Liver (tissue), 8 donors: ENCODE measurements at regions not wholly inside any gene's neighbourhood (a gene's known extent, or its start where the extent isn't known, plus 50 kb on each side); places are given as distances from the start of the nearest gene placed in this dataset.

ENCODE experiments used
- DNase-seq: peaks from one replicate; pipeline ENCODE4 v3.0.0-alpha.2; 2017; ENCODE audit warnings: low spot score
- H3K27ac ChIP-seq, 2 donors: one replicate each; pipeline ENCODE4 v1.7.0; 2013; ENCODE audit warnings: inconsistent platforms in 2 of 2, low read length in 2 of 2, control low read depth in 1 of 2, low read depth in 1 of 2, mild to moderate bottlenecking in 1 of 2
- H3K27me3 ChIP-seq, 4 donors: one replicate each; pipeline versions ENCODE4 v1.6.1 to v1.7.0; 2013; ENCODE audit warnings: low read length in 3 of 4, inconsistent platforms in 1 of 4, mild to moderate bottlenecking in 1 of 4, moderate library complexity in 1 of 4; ENCODE audit not compliant: control insufficient read depth in 4 of 4, insufficient read depth in 4 of 4
- H3K36me3 ChIP-seq, 4 donors: one replicate each; pipeline versions ENCODE4 v1.6.1 to v1.7.0; 2013; ENCODE audit warnings: low read length in 3 of 4, mild to moderate bottlenecking in 3 of 4, low read depth in 1 of 4, moderate library complexity in 1 of 4; ENCODE audit not compliant: control insufficient read depth in 4 of 4, insufficient read depth in 3 of 4
- H3K4me1 ChIP-seq, 4 donors: one replicate each; pipeline versions ENCODE4 v1.6.1 to v1.7.0; 2013; ENCODE audit warnings: low read length in 3 of 4, mild to moderate bottlenecking in 3 of 4, moderate library complexity in 1 of 4; ENCODE audit not compliant: control insufficient read depth in 4 of 4, insufficient read depth in 4 of 4
- H3K4me3 ChIP-seq, 3 donors: one replicate each; pipeline versions ENCODE4 v1.6.1 to v1.7.0; 2013; ENCODE audit warnings: low read length in 3 of 3, control low read depth in 1 of 3, low read depth in 1 of 3, mild to moderate bottlenecking in 1 of 3
- H3K9ac ChIP-seq, 2 donors: one replicate each; pipeline ENCODE4 v1.7.0; 2013; ENCODE audit warnings: low read length in 2 of 2, mild to moderate bottlenecking in 2 of 2, moderate library complexity in 2 of 2, control low read depth in 1 of 2, low read depth in 1 of 2
- H3K9me3 ChIP-seq, 4 donors: one replicate each; pipeline versions ENCODE4 v1.6.1 to v1.7.0; 2013; ENCODE audit warnings: low read length in 3 of 4; ENCODE audit not compliant: control insufficient read depth in 4 of 4
- EGR1 ChIP-seq, 2 donors: IDR thresholded peaks; 2 replicates each; pipeline ENCODE4 v1.6.1; 2016 to 2018; ENCODE audit warnings: antibody characterized with exemption in 2 of 2, low read depth in 2 of 2
- FOXA1 ChIP-seq: IDR thresholded peaks from 2 replicates; pipeline ENCODE4 v1.6.1; 2016; ENCODE audit warnings: antibody characterized with exemption
- FOXA2 ChIP-seq: IDR thresholded peaks from 2 replicates; pipeline ENCODE4 v1.6.1; 2016; ENCODE audit warnings: antibody characterized with exemption
- GABPA ChIP-seq, 2 donors: IDR thresholded peaks in 1 of 2; conservative IDR thresholded peaks in 1 of 2; 2 replicates each; pipeline ENCODE4 v1.6.1; 2016; ENCODE audit warnings: antibody characterized with exemption in 2 of 2, mild to moderate bottlenecking in 1 of 2, moderate library complexity in 1 of 2
- HNF4A ChIP-seq, 2 donors: conservative IDR thresholded peaks; 2 replicates each; pipeline ENCODE4 v1.6.1; 2016; ENCODE audit warnings: antibody characterized with exemption in 2 of 2, mild to moderate bottlenecking in 2 of 2
- HNF4G ChIP-seq: IDR thresholded peaks from 2 replicates; pipeline ENCODE4 v1.6.1; 2016; ENCODE audit warnings: antibody characterized with exemption
- NR2F2 ChIP-seq: IDR thresholded peaks from 2 replicates; pipeline ENCODE4 v1.6.1; 2016; ENCODE audit warnings: antibody characterized with exemption
- RAD21 ChIP-seq, 2 donors: IDR thresholded peaks; 2 replicates each; pipeline ENCODE4 v1.6.1; 2016; ENCODE audit warnings: antibody characterized with exemption in 2 of 2, mild to moderate bottlenecking in 2 of 2
- RXRA ChIP-seq, 2 donors: IDR thresholded peaks; 2 replicates each; pipeline ENCODE4 v1.6.1; 2017 to 2018; ENCODE audit warnings: antibody characterized with exemption in 2 of 2, mild to moderate bottlenecking in 1 of 2
- TAF1 ChIP-seq: conservative IDR thresholded peaks from 2 replicates; pipeline ENCODE4 v1.6.1; 2016; ENCODE audit warnings: antibody characterized with exemption, mild to moderate bottlenecking
- YY1 ChIP-seq: IDR thresholded peaks from 2 replicates; pipeline ENCODE4 v1.6.1; 2016; ENCODE audit warnings: antibody characterized with exemption, mild to moderate bottlenecking
- WGBS: extraction: QIAGEN DNeasy Blood & Tissue Kit; methylation state at CpG from one replicate; pipeline ENCODE4 v1.1.7; 2013; 5-methylcytosine and 5-hydroxymethylcytosine counted together
- TF ChIP-seq, protein P1 (sequence below): IDR thresholded peaks from 2 replicates; pipeline ENCODE4 v1.6.1; 2016; ENCODE audit warnings: antibody characterized with exemption, mild to moderate bottlenecking
- TF ChIP-seq, protein P2 (sequence below): fragments of 150-350 bp; IDR thresholded peaks from 2 replicates; pipeline ENCODE4 v1.5.1; 2017; ENCODE audit warnings: improper control_type of control experiment, low read depth, low read length; ENCODE audit not compliant: missing input control
- TF ChIP-seq, protein P3 (sequence below): IDR thresholded peaks from 2 replicates; pipeline ENCODE4 v1.6.1; 2016; ENCODE audit warnings: antibody characterized with exemption
- TF ChIP-seq, protein P4 (sequence below): IDR thresholded peaks from 2 replicates; pipeline ENCODE4 v1.6.1; 2016; ENCODE audit warnings: antibody characterized with exemption
- donor health status: healthy.
- donor health status: healthy.
- donor health status: healthy.
- donor health status: healthy.
- donor health status: healthy.

DNA sequence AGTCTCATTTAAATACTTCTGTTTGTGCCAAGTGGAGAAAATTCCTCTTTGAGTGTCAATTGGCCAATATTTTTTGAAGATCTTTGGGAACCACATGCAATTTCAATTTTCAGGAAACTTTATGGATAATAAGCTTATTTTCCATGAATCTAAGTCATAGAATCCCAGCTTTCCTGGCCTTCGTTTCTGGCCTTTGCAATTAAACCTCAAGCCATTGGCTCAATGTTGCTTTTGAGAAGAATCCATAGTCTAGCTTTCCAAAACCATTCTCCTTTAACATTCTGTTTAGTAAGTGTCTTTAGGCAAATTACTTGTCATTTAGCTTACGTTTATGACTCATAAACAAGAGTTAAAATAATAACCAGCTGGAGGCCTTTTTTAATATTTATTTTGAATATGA is 145.0 kb upstream of the FTMT start:
- Histone ChIP-seq H3K27me3 (peaks cover 0 to 3% (median 0%) of the 10 kb centered on the region in 4 donors), H3K9ac (no peak overlapping the region), H3K4me3 (no peak overlapping the region), H3K27ac (no peak overlapping the region), H3K9me3 (no peaks in the 10 kb centered on the region), H3K36me3 (no peaks in the 10 kb centered on the region), H3K4me1 (no peaks in the 10 kb centered on the region)
- DNase-seq = no peak
- TF ChIP-seq FOXA1 (no peak), EGR1 (IDR thresholded peaks at IDR 0.05; ENCODE audit: low read depth in 2 of 2) (no peak), HNF4A (conservative IDR thresholded peaks at IDR 0.05) (no peak), NR2F2 (no peak), TAF1 (no peak), HNF4G (no peak), GABPA (IDR thresholded peaks at IDR 0.05 in 1 of 2, conservative IDR thresholded peaks at IDR 0.05 in 1 of 2) (no peak)
- TF ChIP-seq, protein P1, sequence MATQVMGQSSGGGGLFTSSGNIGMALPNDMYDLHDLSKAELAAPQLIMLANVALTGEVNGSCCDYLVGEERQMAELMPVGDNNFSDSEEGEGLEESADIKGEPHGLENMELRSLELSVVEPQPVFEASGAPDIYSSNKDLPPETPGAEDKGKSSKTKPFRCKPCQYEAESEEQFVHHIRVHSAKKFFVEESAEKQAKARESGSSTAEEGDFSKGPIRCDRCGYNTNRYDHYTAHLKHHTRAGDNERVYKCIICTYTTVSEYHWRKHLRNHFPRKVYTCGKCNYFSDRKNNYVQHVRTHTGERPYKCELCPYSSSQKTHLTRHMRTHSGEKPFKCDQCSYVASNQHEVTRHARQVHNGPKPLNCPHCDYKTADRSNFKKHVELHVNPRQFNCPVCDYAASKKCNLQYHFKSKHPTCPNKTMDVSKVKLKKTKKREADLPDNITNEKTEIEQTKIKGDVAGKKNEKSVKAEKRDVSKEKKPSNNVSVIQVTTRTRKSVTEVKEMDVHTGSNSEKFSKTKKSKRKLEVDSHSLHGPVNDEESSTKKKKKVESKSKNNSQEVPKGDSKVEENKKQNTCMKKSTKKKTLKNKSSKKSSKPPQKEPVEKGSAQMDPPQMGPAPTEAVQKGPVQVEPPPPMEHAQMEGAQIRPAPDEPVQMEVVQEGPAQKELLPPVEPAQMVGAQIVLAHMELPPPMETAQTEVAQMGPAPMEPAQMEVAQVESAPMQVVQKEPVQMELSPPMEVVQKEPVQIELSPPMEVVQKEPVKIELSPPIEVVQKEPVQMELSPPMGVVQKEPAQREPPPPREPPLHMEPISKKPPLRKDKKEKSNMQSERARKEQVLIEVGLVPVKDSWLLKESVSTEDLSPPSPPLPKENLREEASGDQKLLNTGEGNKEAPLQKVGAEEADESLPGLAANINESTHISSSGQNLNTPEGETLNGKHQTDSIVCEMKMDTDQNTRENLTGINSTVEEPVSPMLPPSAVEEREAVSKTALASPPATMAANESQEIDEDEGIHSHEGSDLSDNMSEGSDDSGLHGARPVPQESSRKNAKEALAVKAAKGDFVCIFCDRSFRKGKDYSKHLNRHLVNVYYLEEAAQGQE = no peak
- 46% methylated on average over 2 of the region's 2 CpGs for WGBS

DNA sequence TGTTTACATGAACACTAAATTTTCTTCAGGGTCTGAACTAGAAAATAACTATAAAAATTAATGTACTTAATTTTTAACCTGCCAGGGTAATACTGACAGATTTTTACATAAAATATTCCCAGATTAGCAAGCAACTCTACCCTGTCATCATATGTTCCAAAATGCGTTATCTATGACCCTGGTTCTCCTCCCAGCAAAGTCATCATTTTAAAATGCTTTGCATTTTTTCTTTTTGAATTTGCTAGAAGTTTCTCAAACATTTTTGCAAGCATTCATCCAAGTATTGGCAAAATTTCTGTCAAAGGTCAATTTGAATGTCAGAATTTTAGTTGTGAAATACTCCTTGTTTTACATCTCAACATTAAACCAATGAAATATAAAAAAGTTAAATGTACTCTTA is 144.5 kb upstream of the FTMT start:
- DNase-seq = no peak
- Histone ChIP-seq H3K9ac (no peak overlapping the region), H3K4me1 (no peaks in the 10 kb centered on the region), H3K9me3 (no peaks in the 10 kb centered on the region), H3K4me3 (no peak overlapping the region), H3K27me3 (peaks cover 0 to 3% (median 0%) of the 10 kb centered on the region in 4 donors), H3K36me3 (no peaks in the 10 kb centered on the region), H3K27ac (no peak overlapping the region)
- TF ChIP-seq, protein P1 = no peak
- no peak for TF ChIP-seq RAD21 (IDR thresholded peaks at IDR 0.05)
- TF ChIP-seq, protein P2, sequence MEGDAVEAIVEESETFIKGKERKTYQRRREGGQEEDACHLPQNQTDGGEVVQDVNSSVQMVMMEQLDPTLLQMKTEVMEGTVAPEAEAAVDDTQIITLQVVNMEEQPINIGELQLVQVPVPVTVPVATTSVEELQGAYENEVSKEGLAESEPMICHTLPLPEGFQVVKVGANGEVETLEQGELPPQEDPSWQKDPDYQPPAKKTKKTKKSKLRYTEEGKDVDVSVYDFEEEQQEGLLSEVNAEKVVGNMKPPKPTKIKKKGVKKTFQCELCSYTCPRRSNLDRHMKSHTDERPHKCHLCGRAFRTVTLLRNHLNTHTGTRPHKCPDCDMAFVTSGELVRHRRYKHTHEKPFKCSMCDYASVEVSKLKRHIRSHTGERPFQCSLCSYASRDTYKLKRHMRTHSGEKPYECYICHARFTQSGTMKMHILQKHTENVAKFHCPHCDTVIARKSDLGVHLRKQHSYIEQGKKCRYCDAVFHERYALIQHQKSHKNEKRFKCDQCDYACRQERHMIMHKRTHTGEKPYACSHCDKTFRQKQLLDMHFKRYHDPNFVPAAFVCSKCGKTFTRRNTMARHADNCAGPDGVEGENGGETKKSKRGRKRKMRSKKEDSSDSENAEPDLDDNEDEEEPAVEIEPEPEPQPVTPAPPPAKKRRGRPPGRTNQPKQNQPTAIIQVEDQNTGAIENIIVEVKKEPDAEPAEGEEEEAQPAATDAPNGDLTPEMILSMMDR = no peak
- no peak for TF ChIP-seq EGR1 (IDR thresholded peaks at IDR 0.05; ENCODE audit: low read depth in 2 of 2)
- no peak for TF ChIP-seq FOXA2
- TF ChIP-seq YY1 = no peak
- TF ChIP-seq FOXA1 = no peak
- TF ChIP-seq NR2F2 = no peak
- no peak for TF ChIP-seq GABPA (IDR thresholded peaks at IDR 0.05 in 1 of 2, conservative IDR thresholded peaks at IDR 0.05 in 1 of 2)
- no peak for TF ChIP-seq HNF4A (conservative IDR thresholded peaks at IDR 0.05)
- no peak for TF ChIP-seq RXRA (IDR thresholded peaks at IDR 0.05)
- TF ChIP-seq HNF4G = no peak
- TF ChIP-seq, protein P3, sequence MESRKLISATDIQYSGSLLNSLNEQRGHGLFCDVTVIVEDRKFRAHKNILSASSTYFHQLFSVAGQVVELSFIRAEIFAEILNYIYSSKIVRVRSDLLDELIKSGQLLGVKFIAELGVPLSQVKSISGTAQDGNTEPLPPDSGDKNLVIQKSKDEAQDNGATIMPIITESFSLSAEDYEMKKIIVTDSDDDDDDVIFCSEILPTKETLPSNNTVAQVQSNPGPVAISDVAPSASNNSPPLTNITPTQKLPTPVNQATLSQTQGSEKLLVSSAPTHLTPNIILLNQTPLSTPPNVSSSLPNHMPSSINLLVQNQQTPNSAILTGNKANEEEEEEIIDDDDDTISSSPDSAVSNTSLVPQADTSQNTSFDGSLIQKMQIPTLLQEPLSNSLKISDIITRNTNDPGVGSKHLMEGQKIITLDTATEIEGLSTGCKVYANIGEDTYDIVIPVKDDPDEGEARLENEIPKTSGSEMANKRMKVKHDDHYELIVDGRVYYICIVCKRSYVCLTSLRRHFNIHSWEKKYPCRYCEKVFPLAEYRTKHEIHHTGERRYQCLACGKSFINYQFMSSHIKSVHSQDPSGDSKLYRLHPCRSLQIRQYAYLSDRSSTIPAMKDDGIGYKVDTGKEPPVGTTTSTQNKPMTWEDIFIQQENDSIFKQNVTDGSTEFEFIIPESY = no peak
- TF ChIP-seq, protein P4, sequence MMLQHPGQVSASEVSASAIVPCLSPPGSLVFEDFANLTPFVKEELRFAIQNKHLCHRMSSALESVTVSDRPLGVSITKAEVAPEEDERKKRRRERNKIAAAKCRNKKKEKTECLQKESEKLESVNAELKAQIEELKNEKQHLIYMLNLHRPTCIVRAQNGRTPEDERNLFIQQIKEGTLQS = no peak
- TF ChIP-seq TAF1 = no peak
- WGBS = 82% methylated on average over 1 of the region's 1 CpG
